ENCODE measurements at regions not wholly inside any gene's neighbourhood (a gene's known extent, or its start where the extent isn't known, plus 50 kb on each side); places are given as distances from the start of the nearest gene placed in this dataset.

DNA sequence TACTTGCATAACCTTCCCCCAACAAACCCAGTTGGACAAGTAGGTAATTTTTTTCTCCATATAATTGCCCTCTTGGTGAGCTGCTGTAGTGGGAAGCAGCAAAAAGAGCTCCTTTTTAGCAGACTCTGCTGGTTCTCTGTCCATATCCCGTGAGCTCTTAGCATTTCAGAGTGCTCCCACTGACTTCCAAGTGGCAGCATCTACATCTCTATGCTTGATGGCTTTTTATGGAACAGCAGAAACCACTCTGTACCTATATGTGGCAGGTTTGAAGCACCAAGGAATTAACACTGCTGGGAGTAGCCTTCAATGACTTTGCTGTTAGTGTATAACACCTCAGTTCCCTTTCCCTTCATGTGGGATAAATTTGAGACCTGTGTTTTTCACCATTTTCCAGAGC, 168.4 kb upstream of the NHS start:
- DNase-seq = no peak

DNA sequence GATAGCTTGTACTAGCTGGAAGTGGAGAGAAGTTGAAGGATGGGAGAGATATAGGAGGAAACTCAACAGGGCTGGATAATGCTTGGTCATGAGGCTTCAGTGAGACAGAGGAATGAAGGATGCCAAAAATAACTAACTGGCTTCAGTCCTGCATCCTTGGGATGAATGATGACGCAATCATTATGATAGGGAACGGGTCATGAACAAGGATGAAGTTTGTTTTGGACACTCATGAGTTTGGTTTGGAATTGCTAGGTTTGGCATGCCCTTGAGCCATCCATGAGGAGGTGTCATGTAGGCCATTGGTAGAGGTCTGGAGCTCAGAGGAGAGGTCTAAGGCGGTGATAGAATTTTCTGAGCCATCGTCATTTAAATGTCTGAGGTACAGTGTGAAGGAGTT, 160.0 kb upstream of the NHS start:
- DNase-seq = no peak

- no peak for DNase-seq
Measured at GRCh38 chrX:17226736-17227135, 148.3 kb upstream of the NHS start.

- DNase-seq = no peak
Measured at GRCh38 chrX:17237146-17237545, 137.9 kb upstream of the NHS start.

DNA sequence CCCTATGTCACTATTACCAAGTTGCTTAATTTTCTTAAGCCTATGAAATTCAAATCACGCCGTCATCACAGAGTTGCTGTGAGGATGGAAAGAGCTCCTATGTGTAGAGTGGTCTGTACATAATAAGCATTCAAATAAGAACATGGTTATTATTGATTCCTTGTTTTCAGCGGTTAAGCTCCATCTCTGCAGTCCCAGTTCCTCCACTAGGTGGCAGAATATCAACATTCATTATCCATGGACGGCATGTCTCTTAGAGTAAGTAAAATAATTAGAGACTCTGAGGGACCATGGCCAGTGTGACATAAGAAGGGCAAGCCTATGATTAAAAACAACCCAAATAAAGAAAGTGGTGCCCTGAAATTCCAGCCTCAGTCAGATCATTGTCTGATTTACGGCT, 132.5 kb upstream of the NHS start:
- peak; percentile 67 for DNase-seq

- no peak for DNase-seq
Measured at GRCh38 chrX:17247144-17247543, 127.9 kb upstream of the NHS start.

GRCh38 chrX:17262123-17262522, 112.9 kb upstream of the NHS start:
- no peak for DNase-seq

GRCh38 chrX:17266136-17266535, 108.9 kb upstream of the NHS start:
- no peak for DNase-seq

DNA sequence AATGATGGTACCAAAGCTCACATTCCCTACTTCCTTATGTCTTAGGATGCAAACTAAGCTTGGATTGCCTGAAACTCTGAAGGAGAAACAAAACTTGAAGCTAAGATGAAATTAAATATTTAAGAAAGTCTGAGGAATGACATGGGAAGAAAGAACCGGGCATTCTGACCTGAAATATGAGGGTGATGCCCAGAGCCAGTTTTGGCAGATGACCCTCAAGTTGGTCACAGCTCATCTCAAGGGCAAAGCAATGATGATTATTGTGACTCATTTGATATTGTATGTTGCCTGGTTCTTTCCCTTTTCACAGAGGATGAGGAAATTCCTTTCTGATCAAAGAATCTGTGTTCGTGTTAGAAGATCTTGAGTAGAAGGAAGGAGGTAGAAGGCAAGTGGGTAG, 96.0 kb upstream of the NHS start:
- no peak for DNase-seq

- DNase-seq = no peak
Measured at GRCh38 chrX:17285983-17286382, 89.0 kb upstream of the NHS start.

DNA sequence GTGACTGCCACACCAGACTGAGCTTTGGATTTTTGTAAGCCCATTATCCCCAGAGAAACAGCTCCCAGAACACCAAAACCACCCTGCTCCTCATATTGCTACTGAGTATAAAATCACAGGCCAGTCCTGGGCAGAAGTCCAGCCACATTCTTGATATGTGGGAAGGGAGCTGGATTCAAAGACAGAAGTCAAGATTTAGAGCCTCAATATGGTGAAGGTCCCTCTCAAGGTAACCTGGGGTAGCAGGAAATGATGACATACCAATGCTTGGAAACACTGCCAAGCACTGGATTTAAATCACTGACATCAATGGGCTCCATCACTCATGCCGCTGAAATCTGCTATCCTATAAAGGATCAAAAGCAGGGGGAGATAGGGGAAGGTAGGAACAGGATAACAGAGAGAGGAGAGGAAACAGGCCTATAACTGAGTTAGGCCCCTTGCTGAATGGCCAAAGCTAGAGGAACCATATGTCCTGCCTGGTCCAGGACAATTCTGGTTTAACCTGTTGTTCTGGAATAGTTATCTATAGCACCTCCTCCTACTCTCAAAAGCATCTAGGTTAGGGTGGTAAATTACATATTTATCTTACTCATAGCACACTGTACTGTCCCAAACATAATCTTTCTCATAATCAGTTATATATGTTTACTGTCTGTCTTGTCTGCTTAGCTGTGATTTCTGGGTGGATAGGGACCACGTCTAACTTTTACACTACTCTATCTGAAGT, 83.7 kb upstream of the NHS start:
- DNase-seq = no peak

DNA sequence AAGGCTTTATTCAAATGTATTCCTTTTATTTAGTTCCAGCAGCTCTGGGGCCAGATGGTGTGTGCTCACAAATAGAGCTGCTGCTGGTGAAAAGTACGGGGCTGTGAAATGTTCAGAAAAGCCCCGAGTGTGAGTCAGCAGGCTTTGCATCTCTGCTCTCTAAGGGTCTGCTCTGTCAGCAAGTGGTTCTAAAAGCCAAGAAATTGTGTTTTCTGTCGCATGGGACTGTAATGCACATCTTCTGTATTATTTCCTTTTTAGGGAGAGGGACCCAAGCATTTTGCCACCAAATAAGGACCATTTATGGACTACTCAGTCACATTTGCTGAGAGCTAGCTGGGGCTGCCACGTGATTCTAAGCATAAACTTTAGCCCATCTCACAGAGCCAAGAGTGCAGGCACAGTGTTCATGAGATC, 82.9 kb upstream of the NHS start:
- no peak for DNase-seq

- DNase-seq = no peak
Measured at GRCh38 chrX:17294561-17294960, 80.4 kb upstream of the NHS start.

DNA sequence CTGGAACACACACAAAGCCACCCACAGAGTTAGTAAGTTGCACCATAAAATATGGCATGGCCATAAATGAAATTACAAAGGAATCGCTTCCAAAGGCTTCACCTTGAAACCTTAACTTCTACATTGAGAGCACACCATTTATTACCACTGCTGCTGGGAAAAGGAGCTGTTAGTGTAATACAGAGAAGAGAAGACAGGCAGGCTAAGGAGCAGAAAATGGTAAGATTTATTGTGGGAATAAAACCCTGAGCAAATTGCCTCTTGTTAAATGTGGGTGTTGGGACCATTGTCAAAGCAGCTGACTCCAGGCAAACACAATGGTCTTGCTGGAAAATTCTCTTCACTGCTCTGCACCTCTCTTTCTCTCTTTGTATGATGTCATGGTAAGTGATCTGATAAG, 79.2 kb upstream of the NHS start:
- no peak for DNase-seq

DNA sequence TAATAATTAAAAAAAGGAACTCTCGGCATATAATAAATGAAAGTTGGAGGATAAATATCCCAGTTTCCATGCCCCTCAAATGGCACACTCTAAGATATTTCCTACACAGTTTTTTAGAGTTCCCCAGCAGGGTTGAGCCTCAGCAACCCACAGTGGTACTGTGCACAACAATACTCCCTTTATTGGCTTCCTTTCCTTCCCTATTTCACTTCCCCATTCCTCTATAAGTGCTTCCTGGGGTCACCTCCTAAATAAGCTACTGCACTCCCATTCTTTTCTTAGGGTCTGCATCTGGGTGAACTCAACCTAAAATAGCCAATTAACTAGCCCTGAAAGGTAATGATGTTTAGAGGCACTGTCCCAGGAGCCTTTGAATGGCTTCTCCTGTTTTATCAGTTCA, 76.4 kb upstream of the NHS start:
- DNase-seq = no peak

DNA sequence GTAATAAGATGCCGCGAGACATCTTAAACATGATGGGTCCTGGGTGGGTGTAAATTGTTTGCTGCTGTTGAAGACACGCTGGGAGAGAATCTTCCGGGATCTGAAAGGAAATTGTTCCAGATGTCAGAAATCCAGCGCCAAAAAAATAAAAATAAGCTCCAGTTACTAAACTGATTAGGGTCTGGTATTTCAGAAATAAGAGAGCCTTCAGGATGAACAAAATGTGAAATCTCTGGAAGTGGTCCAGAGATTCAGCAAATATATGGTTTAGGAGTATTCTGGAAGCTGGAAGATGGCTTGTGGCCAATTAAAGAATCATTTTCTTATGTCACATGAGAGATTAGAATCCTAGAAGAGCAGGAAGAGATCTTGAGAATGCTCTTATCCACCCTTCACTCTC, 75.8 kb upstream of the NHS start:
- no peak for DNase-seq

DNA sequence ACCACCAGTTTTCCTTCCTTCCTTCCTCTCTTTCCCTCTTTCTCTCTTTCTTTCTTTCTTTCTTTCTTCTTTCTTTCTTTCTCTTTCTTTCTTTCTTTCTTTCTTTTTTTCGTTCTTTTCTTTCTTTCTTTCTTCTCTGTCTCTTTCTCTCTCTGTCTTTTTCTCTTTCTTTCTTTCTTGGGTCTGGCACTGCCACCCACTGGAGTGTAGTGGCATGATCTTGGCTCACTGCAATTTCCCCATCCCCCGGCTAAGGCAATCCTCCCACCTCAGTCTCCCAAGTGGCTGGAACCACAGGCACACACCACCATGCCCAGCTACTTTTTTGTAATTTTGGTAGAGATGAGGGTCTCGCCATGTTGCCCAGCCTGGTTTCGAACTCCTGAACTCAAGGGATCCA, 51.6 kb upstream of the NHS start:
- DNase-seq = no peak
